Natural killer cell (primary cell): ENCODE measurements at regions not wholly inside any gene's neighbourhood (a gene's known extent, or its start where the extent isn't known, plus 50 kb on each side); places are given as distances from the start of the nearest gene placed in this dataset.
"Not testable (repeated sequence)": the region's sequence is repeated elsewhere in the genome, so short reads cannot be mapped to it uniquely, and the experiment has no call there.

Source experiments
- ATAC-seq, 3 donors: fragments of 150-1000 bp in 2 of 3; fragments of 200-7000 bp in 1 of 3; cut with Tn5 transposase; 1 replicate in 1 of 3; 2 replicates in 2 of 3; pipeline ENCODE4 v1.10.0; 2021; ENCODE audit warnings: mild to moderate bottlenecking in 2 of 3, moderate library complexity in 2 of 3
- DNase-seq, 2 donors: peaks; one replicate each; pipeline versions ENCODE4 v3.0.0 to v3.0.0-alpha.2; 2013 to 2021; ENCODE audit warnings: mixed read lengths in 1 of 2
- H3K27ac ChIP-seq: one replicate; pipeline ENCODE4 v1.5.1; 2013; ENCODE audit warnings: mild to moderate bottlenecking, low read length
- H3K27me3 ChIP-seq: one replicate; pipeline ENCODE4 v1.6.1; 2013; ENCODE audit warnings: low read length; ENCODE audit not compliant: control insufficient read depth, insufficient read depth
- H3K36me3 ChIP-seq: one replicate; pipeline ENCODE4 v1.6.1; 2013; ENCODE audit warnings: low read length; ENCODE audit not compliant: control insufficient read depth, insufficient read depth
- H3K4me1 ChIP-seq: one replicate; pipeline ENCODE4 v1.6.1; 2013; ENCODE audit warnings: low read length; ENCODE audit not compliant: control insufficient read depth, insufficient read depth
- H3K4me3 ChIP-seq: one replicate; pipeline ENCODE4 v1.5.1; 2013; ENCODE audit warnings: low read length
- H3K9me3 ChIP-seq: one replicate; pipeline ENCODE4 v1.6.1; 2013; ENCODE audit warnings: low read length; ENCODE audit not compliant: control insufficient read depth, insufficient read depth
- H3K27ac Mint-ChIP-seq, 2 donors: one replicate each; pipeline ENCODE4 v1.8.0; 2022; ENCODE audit warnings: mild to moderate bottlenecking in 2 of 2, mixed read lengths in 2 of 2, moderate library complexity in 1 of 2
- H3K27me3 Mint-ChIP-seq, 2 donors: one replicate each; pipeline ENCODE4 v1.8.0; 2022; ENCODE audit warnings: low read depth in 2 of 2, mixed read lengths in 2 of 2
- H3K36me3 Mint-ChIP-seq: one replicate; pipeline ENCODE4 v1.8.0; 2022; ENCODE audit warnings: mixed read lengths
- H3K4me1 Mint-ChIP-seq, 2 donors: one replicate each; pipeline ENCODE4 v1.8.0; 2022; ENCODE audit warnings: mixed read lengths in 2 of 2
- H3K4me3 Mint-ChIP-seq: one replicate; pipeline ENCODE4 v1.8.0; 2022; ENCODE audit warnings: mild to moderate bottlenecking, moderate library complexity, mixed read lengths
- H3K9me3 Mint-ChIP-seq, 2 donors: one replicate each; pipeline ENCODE4 v1.8.0; 2022; ENCODE audit warnings: mixed read lengths in 2 of 2
- CTCF ChIP-seq: fragments of 200-600 bp; IDR thresholded peaks from one replicate; pipeline ENCODE4 v1.8.0; 2022; ENCODE audit warnings: antibody characterized with exemption
- WGBS: methylation state at CpG from one replicate; pipeline ENCODE4 v1.1.7; 2013; ENCODE audit warnings: missing lambda C conversion rate; ENCODE audit not compliant: insufficient coverage; 5-methylcytosine and 5-hydroxymethylcytosine counted together
- intact Hi-C: fragments of 100-400 bp; cut with micrococcal nuclease; formaldehyde crosslinking; loops from one replicate; pipeline ENCODE4 v1.14.2; 2022

GRCh38 chrX:26562156-26562555 is 346.2 kb downstream of the MAGEB5 start:
- Mint-ChIP-seq H3K4me3 (no peak overlapping the region), H3K4me1 (no peaks in the 10 kb centered on the region), H3K36me3 (no peaks in the 10 kb centered on the region), H3K27ac (no peak overlapping the region), H3K9me3 (peaks cover 2 to 4% of the 10 kb centered on the region in 2 donors), H3K27me3 (no peaks in the 10 kb centered on the region)
- H3K4me3 ChIP-seq, result no peak overlapping the region
- H3K9me3 ChIP-seq, result no peaks in the 10 kb centered on the region
- H3K27ac ChIP-seq, result no peak overlapping the region
- intact Hi-C loops, result no loop called here
- 50% methylated on average over 1 of the region's 1 CpG for WGBS
- no peaks in the 10 kb centered on the region for H3K4me1 ChIP-seq
- DNase-seq (no peak), ATAC-seq (no peak)
- no peaks in the 10 kb centered on the region for H3K27me3 ChIP-seq
- TF ChIP-seq CTCF, result no peak
- no peaks in the 10 kb centered on the region for H3K36me3 ChIP-seq

- H3K4me3 Mint-ChIP-seq, result no peak overlapping the region
- intact Hi-C loops, result no loop called here
- DNase-seq, result no peak
- no peaks in the 10 kb centered on the region for H3K27me3 Mint-ChIP-seq
- no peaks in the 10 kb centered on the region for H3K27me3 ChIP-seq
- no CpG with 5 or more reads among the region's 3 CpGs for WGBS
- TF ChIP-seq CTCF, result no peak
- no peaks in the 10 kb centered on the region for H3K4me1 Mint-ChIP-seq
- no peaks in the 10 kb centered on the region for H3K9me3 ChIP-seq
- H3K9me3 Mint-ChIP-seq, result peaks cover 2 to 3% of the 10 kb centered on the region in 2 donors
- H3K4me1 ChIP-seq, result no peaks in the 10 kb centered on the region
- H3K27ac ChIP-seq, result no peak overlapping the region
- H3K4me3 ChIP-seq, result no peak overlapping the region
- H3K36me3 ChIP-seq, result no peaks in the 10 kb centered on the region
- no peaks in the 10 kb centered on the region for H3K36me3 Mint-ChIP-seq
- no peak overlapping the region for H3K27ac Mint-ChIP-seq
- no peak for ATAC-seq
Measured at GRCh38 chrX:26559855-26560254, 343.9 kb downstream of the MAGEB5 start.

GRCh38 chrX:26558719-26559386 is 342.9 kb downstream of the MAGEB5 start:
- no peak for TF ChIP-seq CTCF
- no peak overlapping the region for H3K27ac ChIP-seq
- DNase-seq, result no peak
- H3K4me1 ChIP-seq, result no peaks in the 10 kb centered on the region
- no peaks in the 10 kb centered on the region for H3K27me3 ChIP-seq
- intact Hi-C loops, result no loop called here
- H3K9me3 Mint-ChIP-seq, result peaks cover 0 to 3% of the 10 kb centered on the region in 2 donors
- H3K4me3 ChIP-seq, result no peak overlapping the region
- H3K9me3 ChIP-seq, result no peaks in the 10 kb centered on the region
- H3K27ac Mint-ChIP-seq, result no peak overlapping the region
- no peak overlapping the region for H3K4me3 Mint-ChIP-seq
- H3K27me3 Mint-ChIP-seq, result no peaks in the 10 kb centered on the region
- WGBS, result 94% methylated on average over 28 of the region's 29 CpGs
- H3K4me1 Mint-ChIP-seq, result no peaks in the 10 kb centered on the region
- no peaks in the 10 kb centered on the region for H3K36me3 Mint-ChIP-seq
- no peak for ATAC-seq
- no peaks in the 10 kb centered on the region for H3K36me3 ChIP-seq

- no peak for TF ChIP-seq CTCF
- Histone ChIP-seq H3K4me3 (no peak overlapping the region), H3K27ac (no peak overlapping the region), H3K36me3 (no peaks in the 10 kb centered on the region), H3K9me3 (no peaks in the 10 kb centered on the region), H3K4me1 (no peaks in the 10 kb centered on the region), H3K27me3 (no peaks in the 10 kb centered on the region)
- DNase-seq (no peak), ATAC-seq (no peak)
- H3K4me3 Mint-ChIP-seq, result no peak overlapping the region
- peaks cover 0 to 3% of the 10 kb centered on the region in 2 donors for H3K9me3 Mint-ChIP-seq
- no peaks in the 10 kb centered on the region for H3K36me3 Mint-ChIP-seq
- H3K27me3 Mint-ChIP-seq, result no peaks in the 10 kb centered on the region
- no peaks in the 10 kb centered on the region for H3K4me1 Mint-ChIP-seq
- 94% methylated on average over 35 of the region's 35 CpGs for WGBS
- H3K27ac Mint-ChIP-seq, result no peak overlapping the region
- intact Hi-C loops, result no loop called here
Measured at GRCh38 chrX:26557691-26558321, 341.8 kb downstream of the MAGEB5 start.

- H3K4me1 ChIP-seq, H3K27ac Mint-ChIP-seq, H3K36me3 ChIP-seq, H3K27me3 ChIP-seq, H3K4me1 Mint-ChIP-seq, H3K27ac ChIP-seq, H3K27me3 Mint-ChIP-seq, H3K9me3 ChIP-seq, DNase-seq, H3K9me3 Mint-ChIP-seq, H3K4me3 Mint-ChIP-seq, H3K4me3 ChIP-seq, intact Hi-C loops, H3K36me3 Mint-ChIP-seq, ATAC-seq: not testable (repeated sequence)
- WGBS, result 36% methylated on average over 8 of the region's 8 CpGs
Measured at GRCh38 chrX:26525768-26526167, 309.8 kb downstream of the MAGEB5 start.
